HepG2 (cell line): ENCODE measurements at regions not wholly inside any gene's neighbourhood (a gene's known extent, or its start where the extent isn't known, plus 50 kb on each side); places are given as distances from the start of the nearest gene placed in this dataset.

Experiments used
- ATAC-seq: fragments of 200-7000 bp; cut with Tn5 transposase; 3 replicates; pipeline ENCODE4 v1.9.1; 2020; ENCODE audit warnings: mild to moderate bottlenecking, moderate library complexity
- BruUV-seq: library from RNA; stranded (reverse); fragments of 400-500 nt; replicated peaks from 2 replicates; lab custom pipeline; 2021; lab: Mats Ljungman, UMichigan
- CTCF ChIA-PET: fragments of 300-600 bp; formaldehyde crosslinking; extraction: SDS; loops from one replicate; lab custom pipeline; 2021; ENCODE audit warnings: low total read pairs, inconsistent platforms, low intra/inter-chr PET ratio; lab: Yijun Ruan, JAX
- POLR2A ChIA-PET: fragments of 350-600 bp; sonication (Branson Sonifier 250); formaldehyde crosslinking; loops from one replicate; lab custom pipeline; 2020; ENCODE audit warnings: antibody characterized with exemption, inconsistent platforms; lab: Yijun Ruan, JAX
- DNase-seq: peaks from one replicate; pipeline ENCODE4 v3.0.0-alpha.2; 2015; ENCODE audit warnings: low spot score
- FAIRE-seq: peaks from 3 replicates; lab custom pipeline; 2011; peaks lifted over from hg19 to GRCh38; lab: Jason Lieb, UNC
- H2AFZ ChIP-seq: one replicate; pipeline ENCODE4 v1.6.1; 2011; ENCODE audit warnings: low read length, inconsistent platforms
- H3K27ac ChIP-seq: fragments of 300-600 bp; 3 replicates; pipeline ENCODE4 v1.8.0; 2011; ENCODE audit warnings: mixed run types, mild to moderate bottlenecking, mixed read lengths, low read length, inconsistent platforms; ENCODE audit not compliant: insufficient read depth; ENCODE audit errors: extremely low read length
- H3K27me3 ChIP-seq, 2 experiments: fragments of 200-600 bp in 1 of 2; 2 replicates in 1 of 2; 3 replicates in 1 of 2; pipeline versions ENCODE4 v1.6.0 to v1.8.0; 2011; ENCODE audit warnings: low read length in 2 of 2, mild to moderate bottlenecking in 2 of 2, moderate library complexity in 2 of 2, inconsistent platforms in 1 of 2; ENCODE audit not compliant: insufficient read depth in 2 of 2, control insufficient read depth in 1 of 2
- H3K36me3 ChIP-seq, 2 experiments: fragments of 200-600 bp in 1 of 2; replicated peaks in 1 of 2; 2 replicates in 1 of 2; 3 replicates in 1 of 2; pipeline versions ENCODE4 v1.5.1 to v1.8.0; 2011; ENCODE audit warnings: low read length in 2 of 2, inconsistent platforms in 1 of 2; ENCODE audit not compliant: insufficient read depth in 2 of 2, control insufficient read depth in 1 of 2
- H3K4me1 ChIP-seq: 2 replicates; pipeline ENCODE4 v1.5.1; 2012; ENCODE audit warnings: low read length, inconsistent platforms; ENCODE audit not compliant: insufficient read depth
- H3K4me2 ChIP-seq: 2 replicates; pipeline ENCODE4 v1.6.0; 2011; ENCODE audit warnings: low read depth, low read length, inconsistent platforms
- H3K4me3 ChIP-seq, 3 experiments: fragments of 200-600 bp in 1 of 3; sonication (generic), shearing (Covaris generic) in 1 of 3; replicated peaks in 1 of 3; 2 replicates each; pipeline ENCODE4 v1.5.1; 2011 to 2016; ENCODE audit warnings: low read length in 3 of 3, inconsistent platforms in 2 of 3, low read depth in 2 of 3, mild to moderate bottlenecking in 2 of 3, control low read depth in 1 of 3, mixed read lengths in 1 of 3; ENCODE audit not compliant: insufficient read depth in 1 of 3
- H3K79me2 ChIP-seq: one replicate; pipeline ENCODE4 v1.6.1; 2011; ENCODE audit warnings: low read length, inconsistent platforms; ENCODE audit not compliant: insufficient read depth
- H3K9ac ChIP-seq: 2 replicates; pipeline ENCODE4 v1.6.0; 2011; ENCODE audit warnings: mild to moderate bottlenecking, low read depth, low read length, inconsistent platforms; ENCODE audit not compliant: insufficient read depth
- H3K9me3 ChIP-seq: 2 replicates; pipeline ENCODE4 v1.5.1; 2012; ENCODE audit warnings: mild to moderate bottlenecking, low read length
- H4K20me1 ChIP-seq: 2 replicates; pipeline ENCODE4 v1.6.0; 2011; ENCODE audit warnings: inconsistent platforms, mild to moderate bottlenecking, low read length, moderate library complexity; ENCODE audit not compliant: insufficient read depth
- GABPB1 ChIP-seq: IDR thresholded peaks from 2 replicates; pipeline ENCODE4 v1.6.1; 2016; ENCODE audit warnings: mild to moderate bottlenecking, missing genetic modification reagents, moderate library complexity, missing compliant biosample characterization
- KLF13 ChIP-seq: sonication (generic); formaldehyde crosslinking; IDR thresholded peaks from 2 replicates; pipeline ENCODE4 v1.4.0; 2020; ENCODE audit warnings: mild to moderate bottlenecking, missing genetic modification reagents
- POLR2G ChIP-seq: fragments of 200-400 bp; formaldehyde crosslinking; IDR thresholded peaks from 2 replicates; pipeline ENCODE4 v1.6.1; 2018; ENCODE audit warnings: mild to moderate bottlenecking, low read depth, low read length, moderate library complexity
- SRSF9 ChIP-seq: fragments of 200-400 bp; formaldehyde crosslinking; IDR thresholded peaks from 2 replicates; pipeline ENCODE4 v1.6.1; 2018; ENCODE audit warnings: borderline replicate concordance, mild to moderate bottlenecking, low read depth, low read length; ENCODE audit not compliant: insufficient read depth, poor library complexity, severe bottlenecking
- ZNF44 ChIP-seq: sonication (generic); formaldehyde crosslinking; IDR thresholded peaks from 2 replicates; pipeline ENCODE4 v1.5.1; 2020; ENCODE audit warnings: mild to moderate bottlenecking, missing genetic modification reagents
- ZNF841 ChIP-seq: sonication (generic); formaldehyde crosslinking; IDR thresholded peaks from 2 replicates; pipeline ENCODE4 v1.8.1; 2023; ENCODE audit warnings: missing genetic modification reagents, borderline replicate concordance
- WGBS: methylation state at CpG from one replicate; pipeline ENCODE4 v1.1.6; 2017; ENCODE audit warnings: low lambda C conversion rate; 5-methylcytosine and 5-hydroxymethylcytosine counted together
- in situ Hi-C: cut with HindIII; loops from 2 replicates; pipeline ENCODE4 v1.10.0; 2017; ENCODE audit warnings: low pct_unique_long_range_greater_than_20kb; ENCODE audit not compliant: extremely low pct_ligation_motif_present
- intact Hi-C: fragments of 100-400 bp; cut with micrococcal nuclease; formaldehyde crosslinking; loops from one replicate; pipeline ENCODE4 v1.10.0; 2022; ENCODE audit not compliant: unreplicated experiment
- TF ChIP-seq, protein P1 (sequence below): sonication (generic); formaldehyde crosslinking; IDR thresholded peaks from 2 replicates; pipeline ENCODE4 v1.5.0; 2020; ENCODE audit warnings: missing genetic modification reagents, mild to moderate bottlenecking, borderline replicate concordance
- TF ChIP-seq, protein P2 (sequence below): sonication (generic); formaldehyde crosslinking; IDR thresholded peaks from 2 replicates; pipeline ENCODE4 v1.4.0; 2020; ENCODE audit warnings: low read depth, mild to moderate bottlenecking, missing genetic modification reagents
- TF ChIP-seq, protein P3 (sequence below): sonication (generic); formaldehyde crosslinking; conservative IDR thresholded peaks from 2 replicates; pipeline ENCODE4 v1.8.0; 2022; ENCODE audit warnings: low read depth, missing genetic modification reagents
- TF ChIP-seq, protein P4 (sequence below): sonication (generic); formaldehyde crosslinking; IDR thresholded peaks from 2 replicates; pipeline ENCODE4; 2020; ENCODE audit warnings: missing genetic modification reagents, mild to moderate bottlenecking, borderline replicate concordance

DNA sequence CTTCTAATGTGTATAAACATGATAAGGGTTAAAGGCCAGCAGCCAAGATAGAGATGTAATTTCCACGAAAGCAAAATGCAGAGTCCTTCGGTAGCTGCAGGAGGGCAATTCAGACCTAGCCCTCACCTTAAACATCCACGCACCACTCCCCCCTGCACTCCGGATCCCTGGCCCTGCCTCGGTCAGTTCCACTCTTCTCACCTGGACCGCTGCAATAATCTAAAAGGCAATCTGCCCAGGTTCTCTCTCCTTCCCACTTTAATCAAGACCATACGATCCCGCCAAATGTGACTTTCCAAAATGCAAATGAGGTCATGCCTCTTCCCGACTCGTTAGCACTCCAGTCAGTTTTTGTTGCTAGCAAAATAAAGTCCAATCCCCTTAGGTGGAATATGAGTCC, 485.2 kb downstream of the EIPR1 start:
- intact Hi-C loops (no loop called here), in situ Hi-C loops (no loop called here)
- Histone ChIP-seq H3K4me3 (no peak overlapping the region), H3K9me3 (no peaks in the 10 kb centered on the region), H3K4me1 (no peaks in the 10 kb centered on the region), H3K27ac (no peak overlapping the region), H3K9ac (no peak overlapping the region), H3K4me2 (no peak overlapping the region), H3K36me3 (no peaks in the 10 kb centered on the region), H3K27me3 (peaks cover 4 to 30% of the 10 kb centered on the region in 2 experiments; a peak in 3 of 5 replicates), H2AFZ (no peak overlapping the region), H3K79me2 (no peaks in the 10 kb centered on the region), H4K20me1 (no peaks in the 10 kb centered on the region)
- CTCF ChIA-PET: no interaction called here
- TF ChIP-seq SRSF9: no peak
- TF ChIP-seq, protein P1, sequence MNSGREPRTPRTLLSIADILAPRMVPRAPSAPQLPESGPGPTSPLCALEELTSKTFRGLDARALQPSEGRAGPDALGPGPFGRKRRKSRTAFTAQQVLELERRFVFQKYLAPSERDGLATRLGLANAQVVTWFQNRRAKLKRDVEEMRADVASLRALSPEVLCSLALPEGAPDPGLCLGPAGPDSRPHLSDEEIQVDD (CRISPR knock-in tag): no peak
- POLR2A ChIA-PET: no interaction called here
- FAIRE-seq (no peak), DNase-seq (no peak), ATAC-seq (no peak)
- 55% methylated on average over 10 of the region's 10 CpGs for WGBS
- BruUV-seq: no TSS peak

DNA sequence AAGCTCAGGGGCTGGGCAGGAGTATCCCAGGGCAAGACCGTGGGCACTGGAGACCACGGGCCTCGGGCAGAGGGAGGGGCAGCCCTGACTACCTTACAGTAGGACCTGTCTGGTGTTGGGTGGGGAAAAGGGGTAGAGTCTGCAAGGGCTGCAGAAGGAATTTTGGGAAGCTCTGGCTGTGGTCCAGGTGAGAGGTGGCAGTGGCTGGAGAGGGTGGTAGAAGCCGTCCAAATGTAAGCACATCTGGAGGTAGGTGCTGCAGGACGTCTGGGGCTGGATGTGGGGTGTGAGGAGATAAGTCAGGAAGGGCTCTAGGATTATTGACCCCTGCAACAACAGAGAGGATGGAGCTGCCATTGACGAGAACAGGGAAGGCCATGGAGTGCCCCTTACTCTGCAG, 486.7 kb downstream of the EIPR1 start:
- DNase-seq: no peak
- BruUV-seq: no TSS peak
- FAIRE-seq: no peak

More for the DNA sequence above, 486.7 kb downstream of the EIPR1 start:
- H4K20me1 ChIP-seq: no peaks in the 10 kb centered on the region
- in situ Hi-C loops (no loop called here), intact Hi-C loops (no loop called here)
- ChIA-PET CTCF (no interaction called here), POLR2A (no interaction called here)
- no peaks in the 10 kb centered on the region for H3K36me3 ChIP-seq
- H3K4me2 ChIP-seq: no peak overlapping the region
- TF ChIP-seq, protein P2, sequence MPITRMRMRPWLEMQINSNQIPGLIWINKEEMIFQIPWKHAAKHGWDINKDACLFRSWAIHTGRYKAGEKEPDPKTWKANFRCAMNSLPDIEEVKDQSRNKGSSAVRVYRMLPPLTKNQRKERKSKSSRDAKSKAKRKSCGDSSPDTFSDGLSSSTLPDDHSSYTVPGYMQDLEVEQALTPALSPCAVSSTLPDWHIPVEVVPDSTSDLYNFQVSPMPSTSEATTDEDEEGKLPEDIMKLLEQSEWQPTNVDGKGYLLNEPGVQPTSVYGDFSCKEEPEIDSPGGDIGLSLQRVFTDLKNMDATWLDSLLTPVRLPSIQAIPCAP (CRISPR knock-in tag): no peak
- TF ChIP-seq GABPB1 (no peak), ZNF841 (CRISPR knock-in tag) (no peak), POLR2G (no peak), ZNF44 (CRISPR knock-in tag) (no peak), KLF13 (no peak)
- TF ChIP-seq, protein P3, sequence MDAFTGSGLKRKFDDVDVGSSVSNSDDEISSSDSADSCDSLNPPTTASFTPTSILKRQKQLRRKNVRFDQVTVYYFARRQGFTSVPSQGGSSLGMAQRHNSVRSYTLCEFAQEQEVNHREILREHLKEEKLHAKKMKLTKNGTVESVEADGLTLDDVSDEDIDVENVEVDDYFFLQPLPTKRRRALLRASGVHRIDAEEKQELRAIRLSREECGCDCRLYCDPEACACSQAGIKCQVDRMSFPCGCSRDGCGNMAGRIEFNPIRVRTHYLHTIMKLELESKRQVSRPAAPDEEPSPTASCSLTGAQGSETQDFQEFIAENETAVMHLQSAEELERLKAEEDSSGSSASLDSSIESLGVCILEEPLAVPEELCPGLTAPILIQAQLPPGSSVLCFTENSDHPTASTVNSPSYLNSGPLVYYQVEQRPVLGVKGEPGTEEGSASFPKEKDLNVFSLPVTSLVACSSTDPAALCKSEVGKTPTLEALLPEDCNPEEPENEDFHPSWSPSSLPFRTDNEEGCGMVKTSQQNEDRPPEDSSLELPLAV (CRISPR knock-in tag): no peak
- TF ChIP-seq, protein P4, sequence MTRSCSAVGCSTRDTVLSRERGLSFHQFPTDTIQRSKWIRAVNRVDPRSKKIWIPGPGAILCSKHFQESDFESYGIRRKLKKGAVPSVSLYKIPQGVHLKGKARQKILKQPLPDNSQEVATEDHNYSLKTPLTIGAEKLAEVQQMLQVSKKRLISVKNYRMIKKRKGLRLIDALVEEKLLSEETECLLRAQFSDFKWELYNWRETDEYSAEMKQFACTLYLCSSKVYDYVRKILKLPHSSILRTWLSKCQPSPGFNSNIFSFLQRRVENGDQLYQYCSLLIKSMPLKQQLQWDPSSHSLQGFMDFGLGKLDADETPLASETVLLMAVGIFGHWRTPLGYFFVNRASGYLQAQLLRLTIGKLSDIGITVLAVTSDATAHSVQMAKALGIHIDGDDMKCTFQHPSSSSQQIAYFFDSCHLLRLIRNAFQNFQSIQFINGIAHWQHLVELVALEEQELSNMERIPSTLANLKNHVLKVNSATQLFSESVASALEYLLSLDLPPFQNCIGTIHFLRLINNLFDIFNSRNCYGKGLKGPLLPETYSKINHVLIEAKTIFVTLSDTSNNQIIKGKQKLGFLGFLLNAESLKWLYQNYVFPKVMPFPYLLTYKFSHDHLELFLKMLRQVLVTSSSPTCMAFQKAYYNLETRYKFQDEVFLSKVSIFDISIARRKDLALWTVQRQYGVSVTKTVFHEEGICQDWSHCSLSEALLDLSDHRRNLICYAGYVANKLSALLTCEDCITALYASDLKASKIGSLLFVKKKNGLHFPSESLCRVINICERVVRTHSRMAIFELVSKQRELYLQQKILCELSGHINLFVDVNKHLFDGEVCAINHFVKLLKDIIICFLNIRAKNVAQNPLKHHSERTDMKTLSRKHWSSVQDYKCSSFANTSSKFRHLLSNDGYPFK: no peak
- no peak overlapping the region for H2AFZ ChIP-seq
- H3K27me3 ChIP-seq: peaks cover 3 to 35% of the 10 kb centered on the region in 2 experiments; a peak in 3 of 5 replicates
- no peak overlapping the region for H3K9ac ChIP-seq
- no peak for ATAC-seq
- H3K79me2 ChIP-seq: no peaks in the 10 kb centered on the region
- H3K4me3 ChIP-seq: no peak overlapping the region
- WGBS: 11% methylated on average over 6 of the region's 6 CpGs
- no peaks in the 10 kb centered on the region for H3K4me1 ChIP-seq
- no peaks in the 10 kb centered on the region for H3K9me3 ChIP-seq
- H3K27ac ChIP-seq: no peak overlapping the region
